Hepatocyte (in vitro differentiated cells): ENCODE measurements at regions not wholly inside any gene's neighbourhood (a gene's known extent, or its start where the extent isn't known, plus 50 kb on each side); places are given as distances from the start of the nearest gene placed in this dataset.

Experiments used
- EZH2 ChIP-seq: fragments of 200-600 bp; sonication (generic); IDR thresholded peaks from 2 replicates; pipeline ENCODE4 v1.6.1; 2016; ENCODE audit warnings: antibody characterized with exemption, mild to moderate bottlenecking, borderline replicate concordance
- EZH2phosphoT487 ChIP-seq: fragments of 200-600 bp; sonication (generic); IDR thresholded peaks from one replicate; pipeline ENCODE4 v1.6.1; 2018; ENCODE audit warnings: antibody characterized with exemption, mild to moderate bottlenecking, low read depth, moderate library complexity; ENCODE audit not compliant: unreplicated experiment, severe bottlenecking
- TF ChIP-seq, protein P1 (sequence below): fragments of 200-600 bp; sonication (generic); IDR thresholded peaks from 2 replicates; pipeline ENCODE4 v1.5.1; 2016; ENCODE audit warnings: antibody characterized with exemption, mild to moderate bottlenecking; ENCODE audit not compliant: poor library complexity

DNA sequence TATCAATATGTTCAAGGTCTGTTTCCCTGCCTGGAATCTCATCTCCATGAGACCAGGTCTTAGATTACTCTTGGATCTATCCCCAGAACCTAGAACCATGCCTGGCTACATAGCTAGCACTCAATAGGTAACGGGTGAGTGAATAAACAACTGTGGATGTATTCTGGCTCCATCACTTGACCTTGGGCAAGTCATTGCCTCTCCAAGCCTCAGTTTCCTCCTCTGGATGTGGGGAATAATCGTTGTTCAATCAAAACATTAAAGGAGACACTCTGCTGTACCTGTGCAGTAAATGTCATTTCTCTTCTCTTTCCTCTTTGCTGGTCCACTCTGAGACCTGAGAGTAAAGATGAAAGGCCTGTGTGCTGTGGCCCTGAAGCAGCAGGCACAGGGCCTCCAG lies 121.5 kb upstream of the MYCN start:
- TF ChIP-seq, protein P1, sequence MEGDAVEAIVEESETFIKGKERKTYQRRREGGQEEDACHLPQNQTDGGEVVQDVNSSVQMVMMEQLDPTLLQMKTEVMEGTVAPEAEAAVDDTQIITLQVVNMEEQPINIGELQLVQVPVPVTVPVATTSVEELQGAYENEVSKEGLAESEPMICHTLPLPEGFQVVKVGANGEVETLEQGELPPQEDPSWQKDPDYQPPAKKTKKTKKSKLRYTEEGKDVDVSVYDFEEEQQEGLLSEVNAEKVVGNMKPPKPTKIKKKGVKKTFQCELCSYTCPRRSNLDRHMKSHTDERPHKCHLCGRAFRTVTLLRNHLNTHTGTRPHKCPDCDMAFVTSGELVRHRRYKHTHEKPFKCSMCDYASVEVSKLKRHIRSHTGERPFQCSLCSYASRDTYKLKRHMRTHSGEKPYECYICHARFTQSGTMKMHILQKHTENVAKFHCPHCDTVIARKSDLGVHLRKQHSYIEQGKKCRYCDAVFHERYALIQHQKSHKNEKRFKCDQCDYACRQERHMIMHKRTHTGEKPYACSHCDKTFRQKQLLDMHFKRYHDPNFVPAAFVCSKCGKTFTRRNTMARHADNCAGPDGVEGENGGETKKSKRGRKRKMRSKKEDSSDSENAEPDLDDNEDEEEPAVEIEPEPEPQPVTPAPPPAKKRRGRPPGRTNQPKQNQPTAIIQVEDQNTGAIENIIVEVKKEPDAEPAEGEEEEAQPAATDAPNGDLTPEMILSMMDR = no peak
- TF ChIP-seq EZH2phosphoT487 (no peak), EZH2 (no peak)
